Gastrocnemius medialis (tissue), 4 donors: ENCODE measurements at regions not wholly inside any gene's neighbourhood (a gene's known extent, or its start where the extent isn't known, plus 50 kb on each side); places are given as distances from the start of the nearest gene placed in this dataset.

Experiments used
- CTCF ChIP-seq, 5 experiments: fragments of 450-650 bp in 3 of 5; fragments of 200-600 bp in 2 of 5; sonication (generic) in 2 of 5; IDR thresholded peaks in 4 of 5; conservative IDR thresholded peaks in 1 of 5; 1 replicate in 4 of 5; 2 replicates in 1 of 5; pipeline ENCODE4 v1.5.1; 2016 to 2019; ENCODE audit warnings: antibody characterized with exemption in 5 of 5, mild to moderate bottlenecking in 3 of 5, moderate library complexity in 3 of 5
- POLR2A ChIP-seq, 2 donors: fragments of 450-650 bp; IDR thresholded peaks; one replicate each; pipeline ENCODE4 v1.6.1; 2017; ENCODE audit warnings: antibody characterized with exemption in 2 of 2, mild to moderate bottlenecking in 2 of 2, moderate library complexity in 2 of 2

GRCh38 chr3:168485936-168486335, 390.2 kb upstream of the GOLIM4 start:
- TF ChIP-seq CTCF (IDR thresholded peaks at IDR 0.05 in 4 of 5, conservative IDR thresholded peaks at IDR 0.05 in 1 of 5) = no peak
- TF ChIP-seq POLR2A (IDR thresholded peaks at IDR 0.05) = no peak
